ENCODE measurements at regions not wholly inside any gene's neighbourhood (a gene's known extent, or its start where the extent isn't known, plus 50 kb on each side); places are given as distances from the start of the nearest gene placed in this dataset.
"Not testable (repeated sequence)": the region's sequence is repeated elsewhere in the genome, so short reads cannot be mapped to it uniquely, and the experiment has no call there.

DNA sequence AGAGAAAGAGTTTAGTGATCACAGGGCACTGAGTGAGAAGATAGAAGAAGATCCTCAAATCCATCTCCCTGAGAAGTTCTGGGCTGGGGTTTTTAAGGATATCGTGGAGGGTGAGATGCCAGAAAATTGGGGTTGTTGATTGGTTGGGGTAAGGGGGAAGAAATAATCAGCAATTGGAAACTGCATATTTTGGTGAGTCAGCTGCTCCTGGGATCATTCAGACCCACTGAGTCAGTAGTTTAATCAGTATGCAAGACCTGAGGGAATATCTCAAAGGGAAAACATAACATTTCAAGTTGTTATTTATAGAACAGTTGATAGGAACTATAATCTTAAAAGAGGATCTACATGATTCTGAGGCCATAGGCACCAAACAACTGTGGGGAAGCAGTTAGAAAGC lies 183.4 kb downstream of the FCRL5 start:
- not testable (repeated sequence) for DNase-seq (ENCODE audit: low read depth)

DNA sequence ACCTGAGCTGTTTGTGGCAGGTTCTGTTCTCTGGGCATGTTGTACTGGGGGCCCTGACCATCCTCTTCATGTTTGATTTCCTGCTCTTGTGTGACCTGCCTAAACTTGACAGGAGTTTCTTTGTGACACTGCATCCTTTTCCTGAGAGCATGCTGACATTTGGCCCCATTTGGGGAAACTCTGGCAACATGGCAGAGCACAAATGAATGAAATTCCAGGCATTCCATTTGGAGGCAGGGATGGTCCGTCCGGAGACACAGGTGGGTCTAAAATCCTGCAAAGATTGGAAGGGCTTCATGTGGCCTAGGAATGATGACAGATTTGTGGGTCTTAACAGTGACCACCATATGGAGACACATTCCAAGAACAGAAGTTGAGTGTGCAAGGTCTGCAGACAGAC lies 184.0 kb downstream of the FCRL5 start:
- DNase-seq (ENCODE audit: low read depth), result no peak

DNA sequence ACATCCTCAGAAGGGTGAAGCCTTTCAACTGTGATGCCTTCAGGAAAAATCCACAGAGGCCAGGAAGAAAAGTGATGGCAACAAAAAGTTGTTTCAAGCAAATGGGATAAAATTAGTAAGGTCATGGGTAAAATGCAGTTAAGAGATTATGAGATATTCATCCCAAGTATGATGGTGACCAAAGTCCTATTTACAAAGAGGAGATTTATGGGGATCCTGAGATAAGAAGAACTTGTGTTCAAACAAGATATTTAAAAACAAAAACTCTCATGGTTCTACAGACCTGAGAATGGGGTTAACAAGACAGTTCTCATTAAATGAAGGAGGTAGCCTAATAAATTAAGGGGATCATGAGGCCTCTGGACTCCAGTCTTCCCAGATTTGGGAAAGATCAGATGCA lies 184.4 kb downstream of the FCRL5 start:
- no peak for DNase-seq (ENCODE audit: low read depth)

DNA sequence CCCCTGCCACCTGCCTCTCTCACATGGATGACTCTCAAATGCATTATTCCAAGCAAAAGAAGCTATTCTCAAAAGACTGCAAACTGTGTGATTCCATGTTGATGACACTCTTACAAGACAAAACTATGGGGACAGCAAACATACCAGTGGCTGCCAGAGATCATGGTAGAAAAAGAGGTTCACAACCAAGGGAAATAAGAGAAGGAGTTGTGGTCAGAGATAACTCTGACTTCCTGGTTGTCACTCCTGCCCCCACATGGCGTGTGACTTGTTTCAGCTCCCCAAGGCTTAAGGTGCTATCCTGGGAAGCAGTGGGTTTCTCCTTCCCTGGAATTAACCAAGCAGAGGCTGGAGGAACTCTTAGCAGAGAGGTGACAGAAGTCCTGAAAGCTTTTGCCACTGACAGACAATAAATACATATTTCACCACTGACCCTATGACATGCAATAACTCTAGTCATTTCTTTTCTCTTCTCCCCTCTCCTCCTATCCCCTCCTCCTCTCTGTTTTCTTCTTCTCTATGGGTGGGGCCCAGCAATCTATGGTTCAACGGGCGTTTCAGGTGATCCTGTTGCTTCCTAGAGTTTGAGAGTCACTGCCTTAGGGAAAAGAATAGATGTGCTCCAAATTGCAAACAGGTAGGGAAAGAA lies 185.1 kb downstream of the FCRL5 start:
- no peak for DNase-seq (ENCODE audit: low read depth)

DNA sequence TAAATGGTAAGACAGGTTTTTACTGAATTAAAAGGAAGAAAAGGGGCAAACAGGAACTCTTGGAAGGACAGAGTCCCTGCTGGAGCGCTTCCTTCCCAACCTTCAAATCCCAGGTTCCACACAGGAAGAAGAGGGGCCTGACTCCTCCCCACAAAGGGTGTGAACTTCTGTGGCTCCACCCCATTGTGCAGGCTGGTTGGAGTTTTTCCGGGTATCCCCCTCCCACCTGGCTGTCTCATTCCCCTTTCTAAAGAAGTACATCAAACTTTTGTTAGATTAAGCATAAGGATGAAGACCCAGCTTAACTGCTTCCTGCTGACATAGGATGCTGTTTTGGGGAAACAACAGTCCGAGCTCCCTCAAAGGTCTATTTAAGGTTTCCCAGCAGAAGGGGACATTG lies 187.7 kb downstream of the FCRL5 start:
- no peak for DNase-seq (ENCODE audit: low read depth)

DNA sequence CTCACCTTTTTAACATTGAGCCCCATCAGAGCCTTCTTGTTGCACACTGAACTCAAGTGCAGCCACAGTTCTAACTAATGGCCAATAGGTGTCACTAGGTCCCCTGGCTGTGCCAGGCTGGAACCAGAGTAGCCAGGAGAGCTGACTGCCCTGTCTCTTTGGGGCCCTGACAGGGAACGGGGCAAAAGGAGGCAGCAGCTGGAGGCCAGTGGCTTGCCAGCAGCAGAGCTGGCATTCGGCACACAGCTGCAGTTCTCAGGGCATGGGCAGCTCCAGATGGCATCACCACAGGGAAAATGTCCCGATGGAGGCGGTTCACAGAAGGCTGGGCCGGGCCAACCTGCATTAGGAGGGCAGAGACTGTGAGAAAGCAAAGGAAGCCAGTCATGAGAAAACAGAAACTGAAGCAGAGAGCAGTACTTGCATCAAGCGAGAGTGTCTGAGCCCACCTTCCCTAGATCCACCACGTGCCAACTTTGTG lies 188.6 kb downstream of the FCRL5 start:
- no peak for DNase-seq (ENCODE audit: low read depth)

DNA sequence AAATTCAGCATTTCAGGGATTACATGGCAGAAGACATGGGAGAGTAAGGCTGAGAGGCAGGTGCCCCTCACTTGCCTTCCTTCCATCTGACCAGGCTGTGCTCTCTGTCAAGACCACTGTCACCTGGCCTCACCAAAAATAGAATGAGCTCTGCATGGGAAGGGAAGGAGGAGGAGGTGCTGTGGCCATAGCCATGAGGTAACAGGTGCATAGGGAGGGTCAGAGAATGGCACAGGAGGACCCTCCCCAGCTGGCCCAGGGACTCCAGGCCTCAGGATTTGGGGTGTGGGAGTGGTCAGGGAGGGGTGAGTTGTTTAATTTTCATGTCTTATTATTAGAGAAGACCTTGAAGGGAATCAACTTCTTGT lies 192.3 kb downstream of the FCRL5 start:
- no peak for DNase-seq (ENCODE audit: low read depth)

DNA sequence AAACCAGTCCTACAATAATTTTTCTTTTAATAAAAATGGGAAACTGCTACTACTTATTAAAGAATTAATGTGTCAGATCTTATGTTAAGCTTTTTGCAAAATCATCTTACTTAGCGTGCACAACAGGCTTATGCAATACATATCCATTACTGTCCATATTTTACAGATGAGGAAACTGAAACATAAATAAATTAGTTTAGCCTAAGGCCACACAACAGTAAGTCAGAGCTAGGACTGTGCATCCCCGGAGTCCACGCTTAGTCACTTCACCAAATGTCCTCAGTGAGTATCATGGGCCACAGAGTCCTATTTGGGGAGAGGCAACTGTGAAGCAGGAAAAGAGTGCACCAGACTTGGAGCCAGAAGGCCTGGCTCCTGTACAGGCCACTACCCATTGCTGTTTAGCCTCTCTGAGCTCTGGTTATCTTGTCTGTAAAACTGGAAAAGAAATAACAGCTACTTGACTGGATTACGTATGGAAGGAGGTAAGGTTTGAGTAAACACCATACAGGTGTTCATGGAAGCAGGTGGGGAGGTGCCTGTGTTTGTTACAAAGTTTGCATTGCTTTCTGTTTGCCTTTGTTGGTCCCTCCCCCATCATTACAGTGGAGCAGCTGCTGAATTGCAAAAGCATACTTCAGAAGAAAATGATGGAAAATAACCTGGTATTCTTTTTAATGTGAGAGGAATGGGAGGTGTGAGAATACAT lies 192.8 kb downstream of the FCRL5 start:
- DNase-seq (ENCODE audit: low read depth), result no peak

DNA sequence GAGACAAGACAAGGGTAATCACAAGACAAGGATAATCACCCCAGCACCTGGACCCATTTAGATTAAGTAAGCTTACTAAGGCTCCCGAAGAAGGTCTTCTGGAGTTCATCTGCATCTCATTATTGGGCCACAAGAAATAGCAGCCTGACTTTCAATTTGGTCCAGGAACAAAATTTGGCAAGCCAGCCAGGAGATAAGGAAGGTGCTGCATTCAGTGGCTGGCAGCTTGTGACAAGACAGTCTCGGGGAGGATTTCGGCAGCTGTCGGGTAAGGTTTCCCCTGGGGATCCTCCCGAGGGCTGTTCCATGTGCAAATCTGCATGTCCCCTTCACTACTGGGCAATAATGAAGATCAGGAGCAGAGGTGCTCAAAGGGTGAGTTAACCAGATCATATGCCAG lies 195.2 kb downstream of the FCRL5 start:
- no peak for DNase-seq (ENCODE audit: low read depth)

DNA sequence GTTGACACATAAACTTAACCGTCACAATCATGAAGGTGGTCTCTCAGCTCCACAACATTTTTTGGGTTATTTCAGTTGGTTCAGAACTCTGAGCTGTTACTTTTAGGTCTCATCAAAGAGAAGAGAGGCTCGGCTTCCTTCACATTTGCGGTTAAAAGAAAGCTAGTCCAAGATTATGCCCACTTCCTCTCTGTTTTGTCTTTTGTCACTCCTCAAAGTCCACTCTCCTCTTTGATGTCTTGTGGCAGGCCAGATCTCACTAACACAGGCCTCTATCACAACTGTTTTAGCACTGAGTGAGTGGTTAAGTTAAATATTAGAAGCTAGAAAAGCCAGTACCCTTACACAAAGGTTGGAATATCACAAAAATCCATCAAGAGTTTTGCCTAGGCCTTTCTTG lies 195.7 kb downstream of the FCRL5 start:
- DNase-seq (ENCODE audit: low read depth), result no peak

DNA sequence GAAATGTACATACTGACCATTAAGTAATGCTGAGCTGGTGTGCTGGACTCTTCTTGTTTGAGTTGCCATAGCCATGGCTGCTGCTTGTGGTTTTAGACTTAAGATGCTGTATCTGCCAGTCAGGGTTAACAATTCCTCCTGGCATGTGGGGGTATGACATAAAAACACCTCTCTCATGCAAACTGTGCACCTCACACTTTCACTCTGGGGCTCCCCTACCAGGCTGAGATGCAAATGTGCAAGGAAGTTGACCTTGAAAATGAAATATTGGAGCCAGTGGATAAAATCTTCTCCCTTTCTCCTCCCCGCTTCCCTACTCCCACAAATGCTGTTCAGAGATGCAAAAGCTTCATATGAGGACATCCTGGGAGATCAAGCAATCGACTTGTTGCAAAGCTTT lies 198.8 kb downstream of the FCRL5 start:
- DNase-seq (ENCODE audit: low read depth), result no peak

DNA sequence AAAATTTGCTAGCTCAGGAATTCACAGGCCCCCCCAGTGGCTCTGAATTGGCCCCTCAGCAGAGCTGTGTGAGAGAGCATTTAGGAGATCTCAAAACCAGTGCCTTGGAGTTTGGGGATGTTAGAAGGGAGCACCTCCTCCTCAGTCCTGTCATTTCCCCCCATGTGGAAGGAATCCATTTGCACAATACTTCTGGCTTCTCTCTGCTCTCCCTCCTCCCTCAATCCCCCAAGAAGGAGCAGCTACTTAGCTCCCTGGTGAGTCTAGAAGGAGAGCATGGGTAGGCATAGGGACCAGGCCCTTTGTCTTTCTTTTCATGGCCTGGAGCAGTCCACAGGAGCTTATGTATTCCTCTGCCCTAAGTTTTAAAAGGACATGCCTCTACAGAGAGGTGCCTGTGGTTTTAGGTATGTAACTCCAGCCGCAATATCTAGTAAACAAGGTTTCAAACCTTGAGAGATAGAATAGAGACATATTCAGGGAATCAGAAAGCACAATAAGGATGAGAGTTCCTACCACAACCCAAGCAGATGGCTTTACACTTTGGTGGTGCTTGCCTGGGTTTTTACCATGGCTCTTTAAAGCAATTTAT lies 199.4 kb downstream of the FCRL5 start:
- no peak for DNase-seq (ENCODE audit: low read depth)

DNA sequence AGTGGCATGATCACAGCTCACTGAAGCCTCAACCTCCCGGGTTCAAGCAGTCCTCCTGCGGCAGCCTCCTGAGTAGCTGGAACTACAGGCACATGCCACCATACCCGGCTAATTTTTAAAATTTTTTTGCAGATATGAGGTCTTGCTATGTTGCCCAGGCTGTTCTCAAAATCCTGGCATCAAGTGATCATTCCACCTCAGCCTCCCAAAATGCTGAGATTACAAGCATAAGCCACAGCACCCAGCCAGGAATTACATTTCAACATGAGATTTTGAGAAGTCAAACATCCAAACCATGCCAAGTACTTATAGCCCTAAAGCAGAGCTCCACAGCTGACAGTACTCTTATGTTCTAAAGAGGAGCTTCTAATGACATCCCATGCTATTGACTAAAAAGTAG lies 200.1 kb downstream of the FCRL5 start:
- DNase-seq (ENCODE audit: low read depth), result no peak

DNA sequence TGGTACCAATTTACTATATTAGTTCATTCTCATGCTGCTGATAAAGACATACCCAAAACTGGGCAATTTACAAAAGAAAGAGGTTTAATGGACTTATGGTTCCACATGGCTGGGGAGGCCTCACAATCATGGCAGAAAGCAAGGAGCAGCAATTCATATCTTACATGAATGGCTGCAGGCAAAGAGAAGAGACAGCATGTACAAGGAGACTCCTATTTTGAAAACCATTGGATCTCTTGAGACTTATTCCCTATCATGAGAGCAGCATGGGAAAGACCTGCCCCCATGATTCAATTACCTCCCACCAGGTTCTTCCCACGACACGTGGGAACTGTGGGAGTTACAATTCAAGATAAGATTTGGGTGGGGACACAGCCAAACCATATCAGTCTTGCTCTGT lies 200.5 kb downstream of the FCRL5 start:
- DNase-seq (ENCODE audit: low read depth), result not testable (repeated sequence)

DNA sequence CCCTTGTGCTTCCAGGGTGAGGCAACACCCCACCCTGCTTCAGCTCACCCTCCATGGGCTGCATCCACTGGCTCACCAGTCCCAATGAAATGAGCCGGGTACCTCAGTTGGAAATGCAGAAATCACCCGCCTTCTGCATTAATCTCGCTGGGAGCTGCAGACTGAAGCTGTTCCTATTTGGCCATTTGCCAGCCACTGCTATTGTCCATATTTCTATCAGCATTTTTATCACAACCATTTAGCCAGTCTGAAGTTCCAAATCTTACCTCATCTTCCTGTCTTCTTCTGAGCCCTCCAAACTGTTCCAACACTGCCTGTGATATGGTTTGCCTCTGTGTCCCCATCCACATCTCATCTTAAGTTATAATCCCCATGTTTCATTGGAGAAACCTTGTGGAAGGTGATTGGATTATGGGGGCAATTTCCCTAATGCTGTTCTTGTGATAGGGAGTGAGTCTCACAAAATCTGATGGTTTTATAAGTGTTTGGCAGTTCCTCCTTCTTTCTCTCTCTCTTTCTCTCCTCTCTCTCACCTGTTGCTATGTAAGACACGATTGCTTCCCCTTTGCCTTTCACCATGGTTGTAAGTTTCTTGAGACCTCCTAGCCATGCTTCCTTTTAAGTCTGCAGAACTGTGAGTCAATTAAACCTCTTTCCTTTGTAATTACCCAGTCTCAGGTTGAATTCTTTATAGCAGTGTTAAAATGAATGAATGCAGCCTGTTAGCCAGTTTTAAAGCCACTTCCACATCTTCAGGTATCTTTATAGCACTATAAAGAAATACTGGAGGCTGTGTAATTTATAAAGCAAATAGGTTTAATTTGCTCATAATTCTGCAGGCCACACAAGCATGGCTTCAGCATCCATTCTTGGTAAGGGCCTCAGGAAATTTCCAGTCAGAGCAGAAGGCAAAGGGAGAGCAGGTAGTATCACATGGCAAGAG lies 203.5 kb downstream of the FCRL5 start:
- no peak for DNase-seq (ENCODE audit: low read depth)

DNA sequence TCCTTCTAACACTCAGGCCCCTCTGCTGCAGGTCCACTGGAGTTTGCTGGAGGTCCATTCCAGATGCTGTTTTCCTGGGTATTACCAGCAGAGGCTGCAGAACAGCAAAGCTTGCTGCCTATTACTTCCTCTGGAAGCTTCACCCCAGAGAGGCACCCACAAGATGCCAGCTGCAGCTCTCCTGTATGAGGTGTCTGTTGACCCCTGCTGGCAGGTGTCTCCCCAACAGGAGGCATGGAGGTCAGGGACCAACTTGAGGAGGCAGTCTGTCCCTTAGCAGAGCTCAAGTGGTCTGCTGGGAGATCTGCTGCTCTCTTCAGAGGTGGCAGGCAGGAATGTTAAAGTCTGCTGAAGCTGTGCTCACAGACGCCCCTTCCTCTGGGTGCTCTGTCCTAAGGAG lies 204.8 kb downstream of the FCRL5 start:
- DNase-seq (ENCODE audit: low read depth), result no peak

DNA sequence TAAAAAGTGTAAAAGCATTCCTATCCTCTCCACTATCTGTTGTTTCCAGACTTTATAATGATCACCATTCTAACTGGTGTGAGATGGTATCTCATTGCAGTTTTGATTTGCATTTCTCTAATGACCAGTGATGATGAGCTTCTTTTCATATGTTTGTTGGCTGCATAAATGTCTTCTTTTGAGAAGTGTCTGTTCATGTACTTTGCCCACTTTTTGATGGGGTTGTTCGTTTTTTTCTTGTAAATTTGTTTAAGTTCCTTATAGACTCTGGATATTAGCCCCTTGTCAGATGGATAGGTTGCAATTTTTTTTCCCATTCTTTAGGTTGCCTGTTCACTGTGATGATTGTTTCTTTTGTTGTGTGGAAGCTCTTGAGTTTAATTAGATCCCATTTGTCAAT lies 199.6 kb upstream of the ETV3 start:
- DNase-seq (ENCODE audit: low read depth), result not testable (repeated sequence)

DNA sequence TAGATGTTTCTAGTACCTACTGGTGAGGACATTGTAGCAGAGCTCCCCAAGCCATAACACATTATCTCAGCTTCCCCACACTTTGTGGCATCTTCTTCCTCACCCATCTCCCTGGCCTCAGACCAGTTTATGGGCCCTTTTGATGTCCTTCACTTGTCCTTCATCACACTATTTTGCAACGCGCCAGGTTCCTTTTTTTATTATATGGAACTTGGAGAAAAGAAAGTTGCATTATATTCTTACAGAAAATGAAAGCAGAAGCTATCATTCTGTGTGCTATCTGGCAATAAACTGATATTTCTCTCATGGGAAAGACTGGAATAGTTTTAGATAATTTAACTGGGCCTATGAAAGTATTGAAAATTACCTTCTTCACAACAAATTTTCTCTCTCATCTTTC lies 196.9 kb upstream of the ETV3 start:
- DNase-seq (ENCODE audit: low read depth), result no peak

DNA sequence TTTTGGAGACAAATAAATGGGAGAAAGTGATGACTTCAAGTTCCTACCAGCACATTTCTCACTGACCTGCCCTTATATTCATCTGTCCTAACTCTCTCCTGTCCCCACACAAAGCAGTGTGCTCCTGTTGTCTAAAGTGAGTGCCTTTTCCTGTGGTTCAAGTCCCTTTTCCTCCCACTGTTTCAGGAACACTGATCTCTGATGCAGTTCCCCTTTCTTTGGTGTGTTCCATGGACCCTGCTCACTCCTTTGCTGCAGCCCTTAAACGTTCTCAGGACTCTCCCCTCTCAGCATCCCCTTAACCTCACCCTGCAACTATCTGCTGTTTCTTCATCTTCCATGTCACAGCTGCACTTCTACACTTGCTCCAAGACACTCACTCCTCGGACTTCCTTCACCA lies 195.8 kb upstream of the ETV3 start:
- no peak for DNase-seq (ENCODE audit: low read depth)

DNA sequence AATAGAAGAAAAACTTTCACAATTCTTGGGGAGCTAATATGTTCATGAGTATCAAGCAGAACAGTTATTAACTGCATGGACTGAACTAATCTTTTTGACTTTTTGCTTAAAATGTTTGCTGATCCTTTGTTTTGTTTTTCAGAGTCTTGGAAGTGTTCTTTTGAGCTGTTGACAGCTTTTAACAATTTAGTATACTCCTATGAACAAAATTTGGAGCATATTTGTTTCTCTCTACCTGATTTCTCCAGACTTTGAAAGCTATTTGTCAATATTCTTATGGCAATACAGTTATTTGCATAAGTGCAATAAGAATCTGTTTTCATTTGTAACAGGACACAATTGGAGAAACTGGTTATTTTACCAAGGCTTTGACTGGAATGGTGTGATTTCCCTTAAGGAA lies 192.0 kb upstream of the ETV3 start:
- DNase-seq (ENCODE audit: low read depth), result not testable (repeated sequence)

DNA sequence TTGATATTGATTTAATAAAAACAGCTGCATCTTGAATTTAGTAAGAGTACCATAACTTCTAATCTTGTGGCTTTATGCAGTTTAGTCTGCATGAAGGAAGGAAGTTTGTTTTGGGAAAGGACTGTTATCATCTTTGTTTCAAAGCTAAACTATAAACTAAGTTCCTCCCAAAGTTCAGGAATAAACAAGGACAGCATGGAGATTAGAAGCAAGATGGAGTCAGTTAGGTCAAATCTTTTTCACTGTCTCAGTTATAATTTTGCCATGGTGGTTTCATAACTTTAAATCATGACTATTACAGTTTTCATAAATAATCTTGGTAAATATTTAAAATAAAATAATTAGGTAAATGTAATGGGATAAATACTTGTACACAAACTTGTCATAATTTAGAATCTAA lies 189.9 kb upstream of the ETV3 start:
- not testable (repeated sequence) for DNase-seq (ENCODE audit: low read depth)

DNA sequence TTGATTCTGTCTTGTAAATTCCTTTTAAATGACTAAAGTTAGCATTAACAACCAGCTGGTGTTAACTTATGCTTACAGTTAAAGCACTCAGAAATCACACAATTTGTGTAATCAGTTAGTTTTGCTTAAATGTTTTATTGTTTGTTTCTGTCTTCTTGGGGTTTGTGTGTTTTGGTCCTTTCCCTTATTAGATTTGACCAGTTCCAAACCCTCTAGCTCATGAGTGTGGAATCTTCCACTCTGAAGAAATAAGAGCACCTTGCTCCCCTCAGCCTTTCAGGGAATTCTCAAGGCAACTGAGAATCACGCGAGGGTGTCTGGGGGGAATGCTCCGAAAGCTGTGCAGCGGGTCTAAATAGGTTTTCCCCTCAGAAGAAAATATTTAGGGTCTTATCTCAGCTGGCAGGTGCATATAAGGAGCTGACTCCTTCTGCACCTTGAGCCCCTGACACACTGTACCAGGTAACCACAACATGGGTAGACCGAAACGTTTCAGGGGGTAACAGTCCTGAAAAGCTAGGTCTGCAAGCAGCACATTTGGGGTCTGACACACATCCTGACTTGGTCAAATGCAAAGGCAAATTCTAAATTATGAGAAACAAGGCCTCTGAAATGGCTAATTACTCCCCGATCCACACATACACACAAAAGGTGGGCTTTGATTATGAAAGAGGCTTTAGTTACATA lies 188.1 kb upstream of the ETV3 start:
- DNase-seq (ENCODE audit: low read depth), result no peak

Data from HS-27A (cell line).